ENCODE measurements at regions not wholly inside any gene's neighbourhood (a gene's known extent, or its start where the extent isn't known, plus 50 kb on each side); places are given as distances from the start of the nearest gene placed in this dataset.

- no peak overlapping the region for H3K27ac ChIP-seq
- no peaks in the 10 kb centered on the region for H3K9me3 ChIP-seq
- TF ChIP-seq POLR2AphosphoS5 (IDR thresholded peaks at IDR 0.05) = no peak
- TF ChIP-seq CTCF (IDR thresholded peaks at IDR 0.05) = no peak
- no peak for TF ChIP-seq EP300 (IDR thresholded peaks at IDR 0.05; ENCODE audit: low read depth)
- TF ChIP-seq POLR2A (IDR thresholded peaks at IDR 0.05) = no peak
- no peak overlapping the region for H3K4me3 ChIP-seq
- intact Hi-C loops (cut with DNase I; ENCODE audit: low total_unique reads) = no loop called here
- no peaks in the 10 kb centered on the region for H3K36me3 ChIP-seq
- no peaks in the 10 kb centered on the region for H3K27me3 ChIP-seq
- DNase-seq = no peak
- no peaks in the 10 kb centered on the region for H3K4me1 ChIP-seq
- in situ Hi-C loops (cut with MboI; ENCODE audit: low pct_ligation_motif_present in 1 of 4, low pct_unique_long_range_greater_than_20kb in 1 of 4, low sequenced_read_pairs in 3 of 4) = no loop called here
These were observed 878.3 kb downstream of the TLE1 start for GRCh38 chr9:80811003-80811402.

GRCh38 chr9:80806671-80807070 is 882.7 kb downstream of the TLE1 start:
- TF ChIP-seq POLR2A (IDR thresholded peaks at IDR 0.05) = no peak
- TF ChIP-seq POLR2AphosphoS5 (IDR thresholded peaks at IDR 0.05) = no peak
- no peak for TF ChIP-seq CTCF (IDR thresholded peaks at IDR 0.05)
- TF ChIP-seq EP300 (IDR thresholded peaks at IDR 0.05; ENCODE audit: low read depth) = no peak
- no peak overlapping the region for H3K4me3 ChIP-seq
- H3K27ac ChIP-seq = no peak overlapping the region
- DNase-seq = no peak
- H3K36me3 ChIP-seq = no peaks in the 10 kb centered on the region
- intact Hi-C loops (cut with DNase I; ENCODE audit: low total_unique reads) (no loop called here), in situ Hi-C loops (cut with MboI; ENCODE audit: low pct_ligation_motif_present in 1 of 4, low pct_unique_long_range_greater_than_20kb in 1 of 4, low sequenced_read_pairs in 3 of 4) (no loop called here)
- no peaks in the 10 kb centered on the region for H3K9me3 ChIP-seq
- H3K4me1 ChIP-seq = no peaks in the 10 kb centered on the region
- no peaks in the 10 kb centered on the region for H3K27me3 ChIP-seq

- Histone ChIP-seq H3K36me3 (no peaks in the 10 kb centered on the region), H3K27me3 (no peaks in the 10 kb centered on the region), H3K4me3 (no peak overlapping the region), H3K9me3 (no peaks in the 10 kb centered on the region), H3K27ac (no peak overlapping the region), H3K4me1 (no peaks in the 10 kb centered on the region)
- in situ Hi-C loops (cut with MboI; ENCODE audit: low pct_ligation_motif_present in 1 of 4, low pct_unique_long_range_greater_than_20kb in 1 of 4, low sequenced_read_pairs in 3 of 4) (no loop called here), intact Hi-C loops (cut with DNase I; ENCODE audit: low total_unique reads) (no loop called here)
- TF ChIP-seq POLR2AphosphoS5 (IDR thresholded peaks at IDR 0.05) = no peak
- TF ChIP-seq EP300 (IDR thresholded peaks at IDR 0.05; ENCODE audit: low read depth) = no peak
- TF ChIP-seq CTCF (IDR thresholded peaks at IDR 0.05) = no peak
- no peak for TF ChIP-seq POLR2A (IDR thresholded peaks at IDR 0.05)
- no peak for DNase-seq
These were observed 884.5 kb downstream of the TLE1 start for GRCh38 chr9:80804873-80805272.

GRCh38 chr9:80797831-80798688 is 891.3 kb downstream of the TLE1 start:
- H3K36me3 ChIP-seq = no peaks in the 10 kb centered on the region
- in situ Hi-C loops (cut with MboI; ENCODE audit: low pct_ligation_motif_present in 1 of 4, low pct_unique_long_range_greater_than_20kb in 1 of 4, low sequenced_read_pairs in 3 of 4) (no loop called here), intact Hi-C loops (cut with DNase I; ENCODE audit: low total_unique reads) (loop anchor here (5.0 kb wide), 3 partner anchors 614 to 889 kb away; partner anchors contain the start of gene TLE1)
- H3K9me3 ChIP-seq = no peaks in the 10 kb centered on the region
- H3K4me3 ChIP-seq = no peak overlapping the region
- no peaks in the 10 kb centered on the region for H3K27me3 ChIP-seq
- peak; percentile 15 for DNase-seq
- TF ChIP-seq CTCF (IDR thresholded peaks at IDR 0.05) (no peak), EP300 (IDR thresholded peaks at IDR 0.05; ENCODE audit: low read depth) (peak; percentile 31), POLR2AphosphoS5 (IDR thresholded peaks at IDR 0.05) (peak; percentile 71 to 88 (median 73))
- H3K27ac ChIP-seq = peak overlapping the region; percentile 40 to 82 (median 75)
- peaks cover 0 to 20% (median 6%) of the 10 kb centered on the region in 4 donors for H3K4me1 ChIP-seq
- 28 to 40% methylated on average over 4 of the region's 4 CpGs for WGBS, 2 donors (ENCODE audit: low coverage in 1 of 2)

Measured in transverse colon (tissue), 4 donors.